ENCODE measurements at regions not wholly inside any gene's neighbourhood (a gene's known extent, or its start where the extent isn't known, plus 50 kb on each side); places are given as distances from the start of the nearest gene placed in this dataset.

DNA sequence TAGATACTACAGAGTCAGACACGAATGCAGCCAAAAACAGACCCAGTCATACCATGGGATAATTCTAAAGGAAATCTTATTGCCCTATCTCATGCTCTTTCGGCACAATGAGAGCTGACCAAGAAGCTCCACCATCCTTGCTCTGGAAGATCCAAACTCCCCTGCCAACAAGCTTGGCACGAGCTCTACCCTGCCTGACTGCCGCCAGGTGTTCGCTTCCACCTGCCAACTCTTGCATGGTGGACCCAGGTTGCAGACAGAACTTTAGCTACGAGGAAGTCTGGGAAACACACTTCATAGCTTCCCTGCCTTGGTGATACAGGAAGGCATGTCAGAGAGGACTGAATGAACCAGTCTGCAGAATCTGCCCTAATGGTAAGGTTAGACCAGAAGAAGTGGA, 355.0 kb downstream of the DRD1 start:
- TF ChIP-seq, protein P1, sequence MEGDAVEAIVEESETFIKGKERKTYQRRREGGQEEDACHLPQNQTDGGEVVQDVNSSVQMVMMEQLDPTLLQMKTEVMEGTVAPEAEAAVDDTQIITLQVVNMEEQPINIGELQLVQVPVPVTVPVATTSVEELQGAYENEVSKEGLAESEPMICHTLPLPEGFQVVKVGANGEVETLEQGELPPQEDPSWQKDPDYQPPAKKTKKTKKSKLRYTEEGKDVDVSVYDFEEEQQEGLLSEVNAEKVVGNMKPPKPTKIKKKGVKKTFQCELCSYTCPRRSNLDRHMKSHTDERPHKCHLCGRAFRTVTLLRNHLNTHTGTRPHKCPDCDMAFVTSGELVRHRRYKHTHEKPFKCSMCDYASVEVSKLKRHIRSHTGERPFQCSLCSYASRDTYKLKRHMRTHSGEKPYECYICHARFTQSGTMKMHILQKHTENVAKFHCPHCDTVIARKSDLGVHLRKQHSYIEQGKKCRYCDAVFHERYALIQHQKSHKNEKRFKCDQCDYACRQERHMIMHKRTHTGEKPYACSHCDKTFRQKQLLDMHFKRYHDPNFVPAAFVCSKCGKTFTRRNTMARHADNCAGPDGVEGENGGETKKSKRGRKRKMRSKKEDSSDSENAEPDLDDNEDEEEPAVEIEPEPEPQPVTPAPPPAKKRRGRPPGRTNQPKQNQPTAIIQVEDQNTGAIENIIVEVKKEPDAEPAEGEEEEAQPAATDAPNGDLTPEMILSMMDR (IDR thresholded peaks at IDR 0.05; ENCODE audit: low read length): no peak
- no peak for TF ChIP-seq EZH2 (IDR thresholded peaks at IDR 0.05; ENCODE audit: borderline replicate concordance, low read length)

Measured in OCI-LY1 (cell line).